Body of pancreas (tissue), 4 donors: ENCODE measurements at regions not wholly inside any gene's neighbourhood (a gene's known extent, or its start where the extent isn't known, plus 50 kb on each side); places are given as distances from the start of the nearest gene placed in this dataset.

ENCODE experiments used
- CTCF ChIP-seq, 7 experiments: fragments of 450-650 bp in 4 of 7; fragments of 200-600 bp in 3 of 7; sonication (generic) in 3 of 7; IDR thresholded peaks; one replicate each; pipeline ENCODE4 v1.5.1; 2016 to 2019; ENCODE audit warnings: antibody characterized with exemption in 7 of 7
- POLR2A ChIP-seq, 3 donors: fragments of 450-650 bp; IDR thresholded peaks; one replicate each; pipeline ENCODE4 v1.6.1; 2016; ENCODE audit warnings: antibody characterized with exemption in 3 of 3, mild to moderate bottlenecking in 2 of 3

GRCh38 chr4:151888367-151888866 is 127.6 kb upstream of the GATB start:
- TF ChIP-seq CTCF (IDR thresholded peaks at IDR 0.05) (no peak), POLR2A (IDR thresholded peaks at IDR 0.05) (no peak)
